ENCODE measurements at regions not wholly inside any gene's neighbourhood (a gene's known extent, or its start where the extent isn't known, plus 50 kb on each side); places are given as distances from the start of the nearest gene placed in this dataset.

GRCh38 chr2:67724261-67724660, 327.1 kb downstream of the ETAA1 start:
- TF ChIP-seq CTCF (IDR thresholded peaks at IDR 0.05; ENCODE audit: extremely low read depth, insufficient read depth, missing control alignments) = no peak
- in situ Hi-C loops (cut with MboI; ENCODE audit: low pct_unique_long_range_greater_than_20kb, low sequenced_read_pairs, unreplicated experiment) = no loop called here
- DNase-seq (ENCODE audit: low spot score) = no peak

GRCh38 chr2:67725731-67726130, 328.6 kb downstream of the ETAA1 start:
- TF ChIP-seq CTCF (IDR thresholded peaks at IDR 0.05; ENCODE audit: extremely low read depth, insufficient read depth, missing control alignments) = no peak
- in situ Hi-C loops (cut with MboI; ENCODE audit: low pct_unique_long_range_greater_than_20kb, low sequenced_read_pairs, unreplicated experiment) = no loop called here
- no peak for DNase-seq (ENCODE audit: low spot score)

DNA sequence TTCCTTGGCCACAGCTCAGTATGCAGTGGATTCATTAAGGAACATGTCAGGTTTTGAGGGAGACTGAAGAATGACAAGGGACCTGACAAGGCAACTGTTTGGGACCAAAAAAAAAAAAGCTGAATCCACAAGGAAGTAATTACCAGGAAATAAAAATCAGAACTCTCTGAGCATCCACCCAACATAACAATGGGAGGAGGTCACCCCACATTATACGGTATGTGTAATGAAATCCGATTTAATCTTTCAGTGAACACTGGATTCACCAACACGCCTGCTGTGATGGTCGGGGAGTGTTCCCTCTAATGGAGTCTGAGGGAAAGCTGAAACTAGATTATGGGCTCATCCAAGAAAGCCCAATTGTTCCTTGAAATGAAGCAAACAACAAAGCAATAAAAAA, 329.3 kb downstream of the ETAA1 start:
- no peak for TF ChIP-seq CTCF (IDR thresholded peaks at IDR 0.05; ENCODE audit: extremely low read depth, insufficient read depth, missing control alignments)
- no peak for DNase-seq (ENCODE audit: low spot score)
- in situ Hi-C loops (cut with MboI; ENCODE audit: low pct_unique_long_range_greater_than_20kb, low sequenced_read_pairs, unreplicated experiment) = no loop called here

DNA sequence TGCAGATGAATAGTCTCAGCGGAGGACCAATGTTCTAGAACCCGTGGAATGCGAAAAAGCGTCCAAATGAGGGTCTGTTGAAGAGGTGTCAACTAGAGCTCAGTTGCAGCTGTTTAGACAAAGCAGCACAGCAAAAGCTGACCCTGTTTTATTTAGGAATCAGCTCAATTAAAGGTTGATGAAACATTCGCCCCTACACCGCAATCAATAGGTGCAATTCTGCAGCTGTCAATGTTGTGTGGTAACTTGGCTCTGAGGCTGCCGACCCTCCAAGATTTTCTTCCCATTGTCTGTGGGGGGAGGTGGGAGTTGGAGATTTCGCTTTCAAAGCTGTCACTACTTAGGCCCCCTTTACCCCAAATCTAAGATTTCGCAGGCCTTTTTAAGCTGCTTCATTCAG, 330.0 kb downstream of the ETAA1 start:
- no peak for TF ChIP-seq CTCF (IDR thresholded peaks at IDR 0.05; ENCODE audit: extremely low read depth, insufficient read depth, missing control alignments)
- no peak for DNase-seq (ENCODE audit: low spot score)
- in situ Hi-C loops (cut with MboI; ENCODE audit: low pct_unique_long_range_greater_than_20kb, low sequenced_read_pairs, unreplicated experiment) = no loop called here

DNA sequence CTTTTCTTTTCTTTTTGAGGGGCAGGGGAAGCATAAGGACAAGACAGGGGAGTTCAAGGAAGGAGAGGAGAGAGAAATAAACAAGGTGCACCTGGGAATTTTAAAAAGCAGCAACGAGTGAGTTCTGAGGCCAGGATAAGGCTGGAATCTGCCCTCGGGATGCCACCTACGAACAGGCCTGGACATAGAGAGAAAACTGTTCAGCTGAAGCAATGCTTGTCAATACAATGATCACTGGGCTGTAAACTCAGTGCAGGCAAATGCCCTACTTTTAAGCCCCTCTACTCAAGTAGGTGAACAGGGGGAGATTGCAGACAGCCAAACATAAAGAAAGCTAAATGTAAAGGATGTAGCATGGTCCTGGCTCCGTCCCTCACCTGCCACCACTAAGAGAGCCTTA, 330.5 kb downstream of the ETAA1 start:
- DNase-seq (ENCODE audit: low spot score) = no peak
- in situ Hi-C loops (cut with MboI; ENCODE audit: low pct_unique_long_range_greater_than_20kb, low sequenced_read_pairs, unreplicated experiment) = no loop called here
- TF ChIP-seq CTCF (IDR thresholded peaks at IDR 0.05; ENCODE audit: extremely low read depth, insufficient read depth, missing control alignments) = no peak

DNA sequence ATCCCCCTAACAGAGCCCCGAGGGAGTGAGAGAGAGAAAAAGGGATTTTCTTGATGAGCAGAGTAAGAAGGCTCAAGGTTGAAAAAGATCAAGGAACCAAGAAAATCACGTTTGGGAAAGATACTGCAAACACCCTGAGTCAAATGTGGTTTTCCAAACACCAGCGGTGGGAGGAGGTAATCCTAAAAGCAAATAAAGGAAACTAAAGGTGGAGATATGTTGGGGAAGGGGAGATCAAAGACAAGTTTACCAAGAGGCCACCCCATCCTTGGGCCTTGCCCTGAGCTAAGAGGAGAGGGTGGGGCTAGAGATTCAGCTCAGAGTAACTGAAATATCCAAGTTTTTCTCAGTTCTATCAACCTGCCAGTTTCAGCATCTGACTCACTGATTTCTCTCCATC, 332.3 kb downstream of the ETAA1 start:
- in situ Hi-C loops (cut with MboI; ENCODE audit: low pct_unique_long_range_greater_than_20kb, low sequenced_read_pairs, unreplicated experiment) = no loop called here
- TF ChIP-seq CTCF (IDR thresholded peaks at IDR 0.05; ENCODE audit: extremely low read depth, insufficient read depth, missing control alignments) = no peak
- no peak for DNase-seq (ENCODE audit: low spot score)

- TF ChIP-seq CTCF (IDR thresholded peaks at IDR 0.05; ENCODE audit: extremely low read depth, insufficient read depth, missing control alignments) = peak; percentile 60
- peak; percentile 12 for DNase-seq (ENCODE audit: low spot score)
- in situ Hi-C loops (cut with MboI; ENCODE audit: low pct_unique_long_range_greater_than_20kb, low sequenced_read_pairs, unreplicated experiment) = no loop called here
Measured at GRCh38 chr2:67733517-67733916, 329.3 kb downstream of the C1D start.
